Neural crest cell (in vitro differentiated cells): ENCODE measurements at regions not wholly inside any gene's neighbourhood (a gene's known extent, or its start where the extent isn't known, plus 50 kb on each side); places are given as distances from the start of the nearest gene placed in this dataset.

ENCODE experiments used
- DNase-seq: peaks from one replicate; pipeline ENCODE4 v3.0.0; 2021; ENCODE audit warnings: low read depth, mixed read lengths, low spot score
- H3K27ac Mint-ChIP-seq: one replicate; pipeline ENCODE4 v1.8.0; 2021; ENCODE audit warnings: mild to moderate bottlenecking, mixed read lengths; ENCODE audit not compliant: unreplicated experiment
- H3K27me3 Mint-ChIP-seq: 2 replicates; pipeline ENCODE4 v1.8.0; 2021; ENCODE audit warnings: low read depth, mild to moderate bottlenecking, mixed read lengths
- H3K36me3 Mint-ChIP-seq: 2 replicates; pipeline ENCODE4 v1.8.0; 2021; ENCODE audit warnings: low read depth, mild to moderate bottlenecking, mixed read lengths
- H3K4me1 Mint-ChIP-seq: 2 replicates; pipeline ENCODE4 v1.8.0; 2021; ENCODE audit warnings: mixed read lengths
- H3K4me3 Mint-ChIP-seq: one replicate; pipeline ENCODE4 v1.8.0; 2021; ENCODE audit warnings: mild to moderate bottlenecking, mixed read lengths
- H3K9me3 Mint-ChIP-seq: 2 replicates; pipeline ENCODE4 v1.8.0; 2021; ENCODE audit warnings: mixed read lengths
- CTCF ChIP-seq: fragments of 200-600 bp; sonication (generic); conservative IDR thresholded peaks from 2 replicates; pipeline ENCODE4 v1.5.0; 2021; ENCODE audit warnings: antibody characterized with exemption, mild to moderate bottlenecking

- Mint-ChIP-seq H3K27me3 (no peaks in the 10 kb centered on the region), H3K36me3 (no peaks in the 10 kb centered on the region), H3K27ac (no peak overlapping the region), H3K4me1 (no peaks in the 10 kb centered on the region), H3K4me3 (no peak overlapping the region), H3K9me3 (peaks cover 3% of the 10 kb centered on the region)
- TF ChIP-seq CTCF = no peak
- no peak for DNase-seq
Observed at GRCh38 chr2:13604951-13605661, 888.4 kb downstream of the TRIB2 start.

- peaks cover 3% of the 10 kb centered on the region for H3K9me3 Mint-ChIP-seq
- no peak for TF ChIP-seq CTCF
- no peak for DNase-seq
- no peaks in the 10 kb centered on the region for H3K27me3 Mint-ChIP-seq
- no peaks in the 10 kb centered on the region for H3K36me3 Mint-ChIP-seq
- H3K4me1 Mint-ChIP-seq = no peaks in the 10 kb centered on the region
- H3K27ac Mint-ChIP-seq = no peak overlapping the region
- no peak overlapping the region for H3K4me3 Mint-ChIP-seq
Observed at GRCh38 chr2:13607139-13607538, 890.4 kb downstream of the TRIB2 start.

- peaks cover 10% of the 10 kb centered on the region for H3K9me3 Mint-ChIP-seq
- no peak for TF ChIP-seq CTCF
- no peak overlapping the region for H3K27ac Mint-ChIP-seq
- no peaks in the 10 kb centered on the region for H3K36me3 Mint-ChIP-seq
- no peaks in the 10 kb centered on the region for H3K27me3 Mint-ChIP-seq
- no peak overlapping the region for H3K4me3 Mint-ChIP-seq
- no peak for DNase-seq
- H3K4me1 Mint-ChIP-seq = no peaks in the 10 kb centered on the region
Observed at GRCh38 chr2:13611939-13612338, 895.2 kb downstream of the TRIB2 start.

GRCh38 chr2:13616059-13616458, 899.3 kb downstream of the TRIB2 start:
- no peak overlapping the region for H3K4me3 Mint-ChIP-seq
- no peak for DNase-seq
- H3K27ac Mint-ChIP-seq = no peak overlapping the region
- H3K4me1 Mint-ChIP-seq = no peaks in the 10 kb centered on the region
- no peak for TF ChIP-seq CTCF
- H3K36me3 Mint-ChIP-seq = no peaks in the 10 kb centered on the region
- peaks cover 9% of the 10 kb centered on the region for H3K9me3 Mint-ChIP-seq
- no peaks in the 10 kb centered on the region for H3K27me3 Mint-ChIP-seq

GRCh38 chr2:13616616-13617015, 899.9 kb downstream of the TRIB2 start:
- peaks cover 12% of the 10 kb centered on the region for H3K9me3 Mint-ChIP-seq
- no peak for TF ChIP-seq CTCF
- no peaks in the 10 kb centered on the region for H3K27me3 Mint-ChIP-seq
- no peaks in the 10 kb centered on the region for H3K36me3 Mint-ChIP-seq
- no peak overlapping the region for H3K27ac Mint-ChIP-seq
- H3K4me1 Mint-ChIP-seq = no peaks in the 10 kb centered on the region
- DNase-seq = no peak
- no peak overlapping the region for H3K4me3 Mint-ChIP-seq
